Activated CD8-positive, alpha-beta memory T cell treated with anti-CD3 and anti-CD28 coated beads for 48 hours (primary cell): ENCODE measurements at regions not wholly inside any gene's neighbourhood (a gene's known extent, or its start where the extent isn't known, plus 50 kb on each side); places are given as distances from the start of the nearest gene placed in this dataset.

Source experiments
- DNase-seq, 3 experiments: peaks; one replicate each; pipeline ENCODE4 v3.0.0-alpha.2; 2020; ENCODE audit warnings: low read depth in 2 of 3, low spot score in 2 of 3

DNA sequence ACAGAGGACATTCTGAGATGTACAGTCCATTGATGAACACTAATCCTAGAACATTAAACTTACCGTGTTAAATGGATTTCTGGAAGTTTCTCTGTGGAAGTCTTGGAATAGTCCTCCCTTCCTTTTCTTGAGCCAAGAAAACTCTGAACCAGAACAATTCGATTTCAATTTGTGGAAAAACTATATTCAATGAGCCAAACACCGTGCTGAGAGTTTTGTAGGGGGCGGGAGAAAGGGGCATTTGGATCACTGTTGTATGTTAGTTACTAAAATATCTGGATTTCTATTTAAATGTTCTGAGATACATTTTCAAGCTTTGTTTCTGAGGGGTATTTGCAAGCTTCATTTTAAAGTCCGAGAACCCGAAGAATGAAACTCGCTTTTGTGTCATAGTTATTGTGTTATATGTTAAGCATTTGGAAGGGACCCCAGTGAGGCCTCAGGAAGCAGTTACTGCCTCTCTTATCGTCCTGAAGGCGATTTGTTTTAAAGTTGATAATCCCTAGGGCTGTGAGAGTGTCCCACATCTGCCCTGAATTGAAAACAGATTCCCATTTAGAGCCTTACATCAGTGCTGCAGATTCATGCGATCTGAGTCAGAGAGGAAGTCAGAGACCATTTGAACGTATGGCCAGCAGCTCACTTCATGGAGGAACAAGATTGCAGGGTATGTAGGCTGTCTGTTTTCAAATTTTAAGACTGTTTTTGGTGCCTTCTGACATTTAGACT is 70.8 kb upstream of the SASH1 start:
- no peak for DNase-seq

GRCh38 chr6:148272597-148272996 is 70.0 kb upstream of the SASH1 start:
- DNase-seq = no peak

- no peak for DNase-seq
These were observed 68.5 kb upstream of the SASH1 start for GRCh38 chr6:148273962-148274752.

- no peak for DNase-seq
These were observed 67.8 kb upstream of the SASH1 start for GRCh38 chr6:148274809-148275208.

DNA sequence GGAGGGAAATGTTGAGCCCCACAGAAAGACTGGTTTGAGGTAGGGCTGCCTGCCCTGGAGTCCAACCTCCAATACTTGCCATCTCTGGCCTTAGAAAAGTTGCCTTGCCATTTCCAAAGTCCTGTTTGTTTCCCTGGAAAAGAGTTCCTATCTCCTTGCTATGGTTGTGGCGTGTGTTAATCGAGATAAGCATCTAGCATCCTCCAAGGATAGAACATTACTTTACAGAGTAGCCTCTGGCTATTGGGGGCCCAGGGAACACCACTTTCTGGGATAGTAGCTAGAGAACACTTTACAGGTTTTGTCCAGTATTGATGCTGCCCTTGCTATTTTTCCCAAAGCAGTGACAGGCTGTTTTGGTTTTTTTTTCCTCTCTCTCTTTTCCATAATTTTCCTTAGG is 57.4 kb upstream of the SASH1 start:
- DNase-seq = no peak

- no peak for DNase-seq
These were observed 56.1 kb upstream of the SASH1 start for GRCh38 chr6:148286563-148286962.

GRCh38 chr6:148287623-148288333 is 54.9 kb upstream of the SASH1 start:
- DNase-seq = no peak

- no peak for DNase-seq
These were observed 54.1 kb upstream of the SASH1 start for GRCh38 chr6:148288541-148288940.

DNA sequence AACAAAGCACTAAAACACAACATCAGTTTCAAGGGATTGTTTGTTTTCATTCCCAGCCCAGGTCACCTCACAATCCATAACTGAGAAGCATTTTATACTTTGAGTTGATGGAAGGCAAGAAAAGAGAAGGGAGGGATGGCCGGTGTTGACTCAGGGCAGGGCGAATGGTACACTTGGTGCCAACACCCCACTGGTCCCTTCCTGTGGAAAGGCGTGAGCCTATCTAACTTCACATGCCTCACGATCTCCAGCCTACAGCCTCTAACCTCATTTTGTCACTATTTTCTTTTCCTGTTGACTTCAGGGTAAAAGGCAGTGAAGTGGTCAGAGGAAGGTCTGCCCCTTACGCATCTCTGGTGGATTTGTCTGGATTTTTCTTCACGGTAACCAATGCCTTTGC is 53.5 kb upstream of the SASH1 start:
- DNase-seq = no peak

GRCh38 chr6:148291876-148292275 is 50.8 kb upstream of the SASH1 start:
- DNase-seq = no peak
